NCI-H226 (cell line): ENCODE measurements at regions not wholly inside any gene's neighbourhood (a gene's known extent, or its start where the extent isn't known, plus 50 kb on each side); places are given as distances from the start of the nearest gene placed in this dataset.

Experiments used
- DNase-seq: peaks from one replicate; pipeline ENCODE4 v3.0.0-alpha.2; 2015

DNA sequence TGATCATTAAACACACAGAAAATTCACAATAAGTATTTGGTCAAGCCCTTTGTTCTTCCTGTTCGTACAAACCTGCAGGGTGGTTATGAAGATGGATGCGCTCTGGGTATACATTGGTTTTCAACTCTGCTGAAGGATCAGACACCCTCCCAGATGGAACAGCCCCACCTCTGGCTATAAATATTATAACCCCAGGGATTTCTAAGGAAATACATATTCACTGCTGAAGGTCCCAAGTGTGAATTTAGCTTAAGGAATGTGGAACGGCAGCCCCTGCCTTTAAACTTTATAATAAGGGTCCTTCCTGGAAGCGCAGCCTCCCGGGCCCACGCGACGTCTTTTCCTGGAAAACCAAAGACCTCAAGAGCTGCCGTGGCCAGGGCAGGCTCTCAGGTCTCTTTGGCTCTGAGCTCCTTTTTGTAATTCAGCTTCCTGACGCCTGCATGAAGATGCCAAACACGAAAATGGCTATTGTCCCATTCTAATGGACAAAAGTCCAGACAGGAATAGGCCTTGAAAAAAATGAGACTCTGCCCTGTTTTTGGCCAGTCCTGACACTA is 172.4 kb upstream of the SSTR4 start:
- no peak for DNase-seq

DNA sequence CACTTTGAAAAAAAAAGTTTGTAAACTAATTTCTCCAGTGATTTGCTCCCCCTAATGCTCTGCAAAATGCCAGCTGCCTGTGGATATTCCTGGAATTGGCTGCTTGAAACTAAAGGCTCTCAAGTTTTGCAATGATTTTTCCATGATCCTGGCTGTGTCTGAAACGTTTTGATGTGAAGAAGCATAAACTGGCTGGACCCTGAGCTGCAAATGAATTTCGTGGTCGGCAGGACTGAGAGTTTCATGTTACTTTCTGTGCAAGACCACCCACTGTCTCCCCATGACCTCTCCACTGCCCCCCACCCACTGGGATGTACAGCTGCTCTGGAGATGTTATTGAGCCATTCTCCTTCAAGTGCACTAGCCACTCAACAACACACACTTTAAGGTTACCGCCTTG is 171.3 kb upstream of the SSTR4 start:
- no peak for DNase-seq

DNA sequence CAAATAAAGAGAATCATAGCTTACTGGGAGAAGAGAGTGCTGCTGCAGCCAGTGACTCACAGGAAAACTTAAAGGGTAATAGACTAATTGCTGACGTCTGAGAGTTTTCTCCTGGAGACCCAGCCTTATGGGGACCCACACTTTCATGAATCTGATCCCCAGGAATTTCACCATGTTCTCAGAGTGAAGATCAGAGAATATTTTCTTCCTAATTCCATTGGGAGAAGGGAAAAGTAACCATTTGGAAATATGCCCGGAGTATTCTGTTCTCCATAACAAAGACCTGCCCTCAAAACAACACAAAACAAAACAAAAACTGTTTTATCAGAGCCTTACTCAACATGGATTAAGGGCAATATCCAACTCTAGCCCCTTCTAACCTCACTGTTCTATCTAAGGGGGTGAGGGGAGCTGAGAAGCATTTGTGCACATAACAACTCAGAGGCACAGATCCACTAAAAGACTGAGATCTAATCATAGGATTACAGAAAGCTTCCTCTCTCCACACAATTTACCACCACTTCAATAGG is 168.2 kb upstream of the SSTR4 start:
- no peak for DNase-seq

DNA sequence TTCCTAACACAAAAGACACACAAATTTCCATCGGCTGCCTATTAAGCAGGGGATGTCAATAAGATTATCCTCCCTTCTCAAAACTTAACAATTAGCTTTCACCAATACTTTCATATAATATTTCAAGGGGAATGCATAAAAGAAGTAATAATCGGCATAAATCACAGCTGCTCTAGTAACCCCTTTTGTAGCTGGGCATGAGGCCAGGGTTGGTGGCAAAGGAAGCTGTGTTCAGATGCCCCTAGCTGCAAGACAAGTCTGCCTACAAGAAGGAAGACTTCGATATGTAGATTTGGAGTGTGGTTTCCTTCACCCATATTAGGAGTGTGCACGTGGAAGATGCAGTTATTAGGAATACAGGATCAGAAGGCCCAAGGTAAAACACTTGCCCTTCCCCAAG is 156.9 kb upstream of the SSTR4 start:
- no peak for DNase-seq

DNA sequence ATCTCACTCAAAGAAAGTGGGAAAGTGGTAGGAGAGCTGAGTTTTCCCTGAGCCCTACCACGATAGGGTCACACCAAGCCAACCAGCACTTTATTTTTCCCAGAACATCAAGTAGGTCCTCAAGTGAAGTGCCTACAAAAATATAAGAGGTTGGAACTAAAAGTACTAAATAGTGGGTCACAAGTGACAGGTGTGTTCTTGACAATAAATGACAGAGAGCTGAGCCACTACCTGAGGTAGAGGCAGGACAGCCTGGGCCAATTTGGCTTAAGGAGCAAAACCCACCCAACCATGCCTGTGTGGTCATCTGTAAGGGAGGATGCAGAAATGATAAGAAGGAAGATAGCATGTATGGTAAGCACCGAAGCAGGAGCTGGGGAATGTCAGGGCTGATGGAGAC is 154.8 kb upstream of the SSTR4 start:
- no peak for DNase-seq

DNA sequence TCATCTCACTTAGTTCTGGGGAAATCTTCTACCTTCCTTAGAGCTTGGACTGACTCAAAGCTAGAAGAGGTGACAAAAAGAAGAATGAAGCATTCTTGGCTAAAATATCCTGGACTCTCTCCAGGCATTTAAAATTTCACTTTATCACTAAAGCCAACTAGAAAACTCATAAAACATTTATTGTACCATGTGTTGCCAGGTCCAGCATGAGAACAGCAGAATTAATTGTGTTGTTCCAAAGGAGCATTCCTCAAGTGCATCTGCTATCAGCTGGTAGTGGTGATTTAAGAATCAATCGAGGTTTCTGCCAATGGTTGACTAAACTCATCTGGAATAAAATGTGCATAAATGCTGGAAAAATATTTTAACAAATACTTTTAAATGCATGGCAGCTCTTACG is 147.3 kb upstream of the SSTR4 start:
- no peak for DNase-seq

DNA sequence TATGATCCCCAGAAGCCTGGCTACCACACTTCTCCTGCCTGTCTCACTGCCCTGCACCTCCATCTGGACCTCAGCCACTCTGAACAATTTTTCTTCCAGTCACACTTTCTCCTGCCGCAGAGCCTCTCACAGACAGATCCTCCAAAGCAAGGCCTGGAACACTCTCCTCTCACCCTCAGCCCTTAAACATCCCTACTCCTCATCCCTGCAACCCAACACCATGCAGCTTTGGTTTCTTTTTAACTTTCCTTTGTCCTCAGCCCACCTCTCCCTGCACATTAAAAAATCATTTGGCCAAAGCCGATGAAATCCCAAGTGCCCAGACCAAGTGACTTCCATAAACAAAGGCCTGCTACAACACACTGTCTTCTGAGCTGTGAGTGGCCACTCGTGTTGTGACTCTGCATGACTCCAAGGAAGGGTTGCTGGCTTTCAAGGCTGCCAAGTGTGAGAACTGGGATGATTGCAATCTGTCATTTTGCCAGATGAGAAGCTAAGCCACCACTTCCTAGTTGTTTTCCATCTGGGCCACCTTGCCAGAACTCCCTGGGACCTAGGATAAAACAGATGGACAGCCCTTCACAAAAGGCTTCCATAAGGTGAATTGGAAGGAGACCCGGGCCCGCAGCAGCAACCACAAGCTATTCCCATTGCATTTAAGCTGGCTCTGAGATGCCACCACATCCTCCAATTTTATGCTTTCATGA is 144.4 kb upstream of the SSTR4 start:
- no peak for DNase-seq

DNA sequence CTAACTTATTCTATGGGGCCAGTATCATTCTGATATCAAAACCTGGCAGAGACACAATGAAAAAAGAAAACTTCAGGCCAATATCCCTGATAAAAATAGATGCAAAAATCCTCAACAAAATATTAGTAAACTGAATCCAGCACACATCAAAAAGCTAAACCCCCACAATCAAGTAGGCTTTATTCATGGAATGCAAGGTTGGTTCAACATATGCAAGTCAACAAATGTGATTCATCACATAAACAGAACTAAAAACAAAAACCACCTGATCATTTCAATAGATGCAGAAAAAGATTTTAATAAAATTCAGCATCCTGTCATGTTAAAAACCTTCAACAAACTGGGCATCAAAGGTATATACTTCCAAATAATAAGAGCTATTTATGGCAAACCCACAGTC is 133.9 kb upstream of the SSTR4 start:
- DNase-seq = no peak

DNA sequence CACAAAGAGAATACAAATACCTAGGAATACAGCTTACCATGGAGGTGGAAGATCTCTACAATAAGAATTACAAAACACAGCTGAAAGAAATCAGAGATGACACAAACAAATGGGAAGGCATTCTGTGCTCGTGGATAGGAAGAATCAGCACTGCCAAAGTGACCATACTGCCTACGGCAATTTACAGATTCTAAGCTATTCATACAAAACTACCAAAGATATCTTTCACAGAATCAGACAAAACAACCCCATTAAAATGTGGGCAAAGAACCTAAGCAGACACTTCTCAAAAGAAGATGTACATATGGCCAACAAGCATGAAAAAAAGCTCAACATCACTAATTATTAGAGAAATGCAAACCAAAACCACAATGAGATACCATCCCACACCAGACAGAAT is 133.2 kb upstream of the SSTR4 start:
- DNase-seq = no peak

DNA sequence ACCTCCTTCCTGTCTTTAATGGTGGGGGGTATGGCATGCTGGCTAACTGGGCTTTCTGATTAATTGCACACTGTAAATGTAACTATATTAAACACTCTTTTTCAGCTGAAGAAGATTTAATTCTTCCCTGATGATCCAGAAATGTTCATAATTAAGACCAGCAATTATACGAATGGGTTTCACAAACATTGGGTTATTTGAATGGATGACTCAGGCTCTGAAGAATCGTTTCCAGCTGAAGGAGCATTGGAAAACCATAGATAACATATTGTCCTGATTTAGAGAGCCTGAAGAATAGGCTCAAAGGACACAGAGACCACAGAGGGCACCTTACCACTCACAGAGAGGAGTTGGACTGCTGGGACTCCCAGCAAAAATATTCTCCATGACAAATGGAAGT is 130.7 kb upstream of the SSTR4 start:
- no peak for DNase-seq

DNA sequence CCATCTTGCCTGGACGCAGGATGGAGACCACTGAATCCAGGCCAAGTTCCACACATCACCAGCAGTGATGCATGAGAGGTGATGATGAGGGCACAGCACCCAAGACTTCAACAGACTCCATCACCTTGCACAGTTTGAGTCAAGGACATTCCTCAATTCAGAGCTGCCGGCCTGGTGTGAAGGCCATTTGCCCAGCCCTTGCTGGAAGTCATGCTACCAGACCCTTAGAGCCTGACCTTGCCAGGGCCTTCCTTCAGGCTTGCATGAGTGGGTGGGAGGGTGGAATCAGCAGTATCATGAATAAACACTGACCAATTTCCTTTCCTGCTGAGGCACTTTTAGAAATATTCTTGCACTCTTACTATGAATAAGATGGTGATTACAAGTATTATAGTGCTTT is 130.2 kb upstream of the SSTR4 start:
- DNase-seq = no peak

DNA sequence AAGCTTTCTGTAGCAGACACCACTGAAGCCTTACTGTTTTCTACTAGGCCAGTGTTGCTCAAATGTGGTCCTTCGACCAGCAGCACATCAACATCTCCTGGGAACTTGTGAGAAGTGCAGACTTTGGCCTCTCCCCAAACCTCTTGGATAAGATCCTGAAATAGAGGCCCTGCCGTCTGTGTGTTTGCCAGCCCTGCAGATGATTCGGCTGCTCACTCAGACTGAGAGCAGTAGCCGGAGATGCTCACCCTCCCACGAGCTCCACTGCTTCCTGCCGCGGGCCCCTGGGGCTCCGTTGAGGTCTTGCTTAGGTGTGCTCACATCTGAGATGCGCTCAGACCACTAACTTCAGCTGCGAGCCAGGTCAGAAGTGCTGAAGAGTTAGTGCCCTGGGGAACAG is 129.5 kb upstream of the SSTR4 start:
- DNase-seq = peak; percentile 19

DNA sequence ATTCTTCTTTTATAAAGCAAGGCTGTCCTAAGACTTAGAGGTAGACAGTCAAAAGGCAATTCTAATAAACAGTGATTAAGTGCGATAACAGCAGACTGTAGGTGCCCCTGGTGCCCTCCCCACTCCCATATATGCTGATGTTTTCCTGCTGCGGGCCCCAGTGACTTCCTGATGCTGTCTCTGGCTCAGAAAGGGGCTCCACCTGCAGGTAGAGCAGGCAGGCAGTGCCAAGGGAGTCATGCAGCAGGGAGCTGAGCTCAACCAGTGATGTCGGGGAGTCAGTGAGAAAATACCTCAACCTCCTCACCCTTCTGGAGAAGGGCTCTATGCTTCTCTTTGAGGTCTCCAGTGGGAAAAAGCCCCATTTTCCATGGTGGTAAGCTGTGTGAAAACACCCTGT is 126.7 kb upstream of the SSTR4 start:
- DNase-seq = no peak

DNA sequence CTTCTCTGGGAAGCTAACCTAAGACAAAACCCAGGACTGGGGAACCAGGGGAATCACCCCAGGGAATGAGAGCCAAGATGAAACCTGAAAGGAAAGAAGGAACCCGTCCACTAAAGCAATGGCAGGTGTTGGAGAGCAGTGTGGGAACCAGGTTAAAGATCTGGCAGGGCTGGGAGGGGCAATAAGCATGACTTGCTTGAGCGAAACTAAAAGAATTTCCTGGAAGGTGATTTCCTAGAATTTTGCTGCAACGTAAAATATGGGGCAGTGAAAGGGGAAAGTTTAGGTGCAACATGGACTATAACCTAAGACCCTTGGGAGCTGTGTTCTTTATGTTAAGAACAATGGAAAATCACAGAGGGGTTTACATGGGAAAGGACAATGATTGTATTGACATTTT is 126.2 kb upstream of the SSTR4 start:
- DNase-seq = no peak

DNA sequence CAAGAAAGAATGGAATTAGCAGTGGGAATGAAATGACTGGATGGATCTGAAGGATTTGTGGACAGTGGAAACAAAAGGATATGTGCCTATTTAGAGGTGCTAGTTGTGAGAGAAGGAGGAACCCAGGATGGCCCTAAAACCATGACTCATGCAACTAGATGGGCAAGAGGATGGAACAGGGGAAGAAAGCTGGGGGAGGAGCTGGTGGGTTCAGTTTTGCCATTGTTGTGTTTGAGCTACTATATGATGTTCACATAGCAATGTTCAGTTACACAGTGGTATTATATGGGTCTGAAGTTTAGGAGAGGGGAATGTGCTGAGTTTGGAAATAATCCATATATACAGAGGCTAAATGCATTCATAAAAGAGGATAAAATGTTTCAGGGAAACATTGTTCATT is 125.7 kb upstream of the SSTR4 start:
- DNase-seq = no peak

DNA sequence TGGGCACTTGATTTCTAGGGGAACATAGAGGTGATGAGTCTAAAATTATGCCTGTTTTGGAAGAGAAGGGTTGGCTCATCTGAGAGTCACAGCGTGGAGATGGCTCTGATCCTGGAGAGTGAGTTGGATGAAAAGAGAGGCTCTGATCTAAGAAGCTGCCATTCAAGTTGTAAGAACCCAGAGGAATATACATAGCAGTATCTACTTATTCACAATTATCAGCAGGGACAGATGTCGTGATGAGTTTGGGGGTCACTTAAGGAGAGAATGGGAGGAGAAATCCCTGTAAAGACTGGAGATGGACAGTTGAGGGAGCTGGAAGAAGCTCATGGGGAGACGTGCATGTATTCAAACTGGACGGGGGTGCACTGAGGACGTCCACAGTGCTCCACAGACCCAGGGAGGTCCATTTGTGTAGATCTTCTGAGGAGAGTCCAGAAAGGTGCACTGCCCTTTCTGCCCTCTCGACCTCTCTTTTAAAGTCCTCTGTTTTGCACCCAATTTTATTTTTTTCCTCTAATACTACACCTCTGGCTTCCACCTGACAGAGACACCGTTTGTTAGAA is 124.7 kb upstream of the SSTR4 start:
- no peak for DNase-seq

DNA sequence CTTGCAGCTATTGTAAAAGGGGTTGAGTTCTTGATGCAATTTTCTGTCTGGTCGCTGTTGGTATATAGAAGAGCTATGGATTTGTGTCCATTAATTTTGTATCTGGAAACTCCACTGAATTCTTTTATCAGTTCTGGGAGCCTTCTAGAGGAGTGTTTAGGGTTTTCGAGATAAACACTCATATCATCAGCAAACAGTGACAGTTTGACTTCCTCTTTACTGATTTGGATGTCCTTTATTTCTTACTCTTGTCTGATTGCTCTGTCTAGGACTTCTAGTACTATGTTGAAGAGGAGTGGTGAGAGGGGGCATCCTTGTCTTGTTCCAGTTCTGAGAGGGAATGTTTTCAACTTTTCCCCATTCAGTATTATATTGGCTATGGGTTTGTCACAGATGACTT is 120.8 kb upstream of the SSTR4 start:
- no peak for DNase-seq

DNA sequence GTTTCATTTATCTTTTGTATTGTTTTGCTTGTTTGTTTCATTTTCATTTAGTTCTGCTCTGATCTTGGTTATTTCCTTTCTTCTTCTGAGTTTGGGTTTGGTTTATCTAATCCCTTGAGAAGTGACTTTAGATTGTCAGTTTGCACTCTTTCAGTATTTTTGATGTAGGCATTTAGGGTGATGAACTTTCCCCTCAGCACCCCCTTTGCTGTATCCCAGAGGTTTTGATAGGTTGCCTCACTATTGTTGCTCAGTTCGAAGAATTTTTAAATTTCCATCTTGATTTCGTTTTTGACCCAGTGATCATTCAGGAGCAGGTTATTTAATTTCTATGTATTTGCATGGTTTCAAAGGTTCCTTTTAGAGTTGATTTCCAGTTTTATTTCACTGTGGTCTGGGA is 119.6 kb upstream of the SSTR4 start:
- DNase-seq = no peak

DNA sequence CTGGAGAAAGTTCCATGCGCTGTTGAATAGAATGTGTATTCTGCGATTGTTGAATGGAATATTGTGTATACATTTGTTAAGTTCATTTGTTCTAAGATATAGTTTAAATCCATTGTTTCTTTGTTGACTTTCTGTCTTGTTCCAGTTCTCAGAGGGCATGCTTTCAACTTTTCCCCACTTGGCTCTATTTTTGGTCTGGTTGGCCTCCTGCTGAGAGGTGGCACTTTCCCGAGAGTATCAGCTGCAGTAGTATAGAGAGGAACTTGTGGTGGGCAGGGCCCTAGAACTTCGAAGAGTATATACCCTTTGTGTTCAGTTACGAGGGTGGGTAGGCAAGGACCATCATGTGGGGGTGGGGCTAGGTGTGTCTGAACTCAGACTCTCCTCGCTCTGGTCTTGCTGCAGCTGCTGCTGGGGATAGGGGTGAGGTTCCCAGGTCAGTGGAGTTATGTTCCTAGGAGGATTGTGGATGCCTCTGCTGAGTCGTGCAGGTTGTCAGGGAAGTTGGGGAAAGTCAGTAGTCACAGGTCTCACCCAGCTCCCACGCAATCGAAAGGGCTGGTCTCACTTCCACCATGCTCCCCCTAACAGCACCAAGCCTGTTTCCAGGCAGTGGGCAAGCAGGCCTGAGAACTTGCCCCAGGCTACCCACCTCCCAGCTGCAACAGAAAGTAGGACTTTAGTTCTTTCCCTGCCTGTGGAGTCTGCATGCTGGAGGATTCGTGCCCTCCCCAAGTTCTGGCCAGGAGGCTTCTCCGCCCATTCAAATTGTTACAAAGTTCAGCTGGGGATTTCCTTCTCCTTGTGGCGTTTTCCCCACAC is 118.9 kb upstream of the SSTR4 start:
- DNase-seq = no peak

DNA sequence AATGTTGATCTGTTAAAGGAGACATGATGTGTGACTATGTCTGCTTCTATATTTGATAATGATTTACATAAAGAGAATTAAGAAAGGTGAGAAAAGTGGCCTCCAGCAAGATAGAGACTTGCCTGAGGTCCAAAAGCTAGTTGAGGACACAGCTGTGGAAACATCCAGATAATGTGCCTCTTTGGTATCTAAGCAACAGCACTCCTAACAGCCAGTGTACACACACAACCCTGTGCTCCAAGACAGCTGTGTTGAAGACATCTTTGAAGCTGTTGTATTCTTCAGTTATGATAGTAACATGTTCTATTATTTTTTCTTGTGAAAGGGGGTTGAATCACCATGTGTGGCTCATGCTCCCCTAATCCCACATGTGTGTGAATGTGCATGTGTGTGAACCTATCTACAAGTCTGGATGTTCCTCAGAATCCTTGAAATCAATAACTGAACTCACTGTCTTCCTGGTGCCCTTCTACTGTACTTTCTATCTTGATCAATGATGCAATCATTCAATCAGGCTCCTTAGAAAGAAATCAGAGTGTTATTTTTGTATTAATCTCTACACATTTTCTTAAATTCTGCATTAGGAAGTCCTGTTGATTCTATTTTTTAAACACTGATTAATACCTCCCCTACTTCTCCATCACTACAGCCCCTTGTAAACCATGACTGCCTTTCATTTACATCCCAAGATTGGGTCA is 116.7 kb upstream of the SSTR4 start:
- DNase-seq = no peak

DNA sequence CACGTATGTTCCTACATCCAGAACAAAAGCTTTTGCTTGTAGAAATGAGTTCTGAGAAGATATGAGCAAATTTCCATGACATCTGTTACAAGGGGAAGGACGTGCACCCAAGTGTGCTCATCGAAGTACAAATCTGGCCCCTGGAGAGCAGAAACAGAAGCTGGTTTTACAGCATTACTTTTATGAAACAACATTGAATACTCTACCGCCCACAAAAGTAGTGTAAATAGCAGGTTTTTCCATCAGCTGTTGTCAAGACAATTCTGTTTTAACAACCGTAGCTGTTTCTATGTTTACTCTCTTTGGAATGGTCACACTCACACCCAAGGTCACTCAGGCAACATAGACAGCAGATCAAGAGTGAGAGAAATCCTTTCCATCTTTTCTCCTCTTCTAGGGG is 114.2 kb upstream of the SSTR4 start:
- DNase-seq = no peak

DNA sequence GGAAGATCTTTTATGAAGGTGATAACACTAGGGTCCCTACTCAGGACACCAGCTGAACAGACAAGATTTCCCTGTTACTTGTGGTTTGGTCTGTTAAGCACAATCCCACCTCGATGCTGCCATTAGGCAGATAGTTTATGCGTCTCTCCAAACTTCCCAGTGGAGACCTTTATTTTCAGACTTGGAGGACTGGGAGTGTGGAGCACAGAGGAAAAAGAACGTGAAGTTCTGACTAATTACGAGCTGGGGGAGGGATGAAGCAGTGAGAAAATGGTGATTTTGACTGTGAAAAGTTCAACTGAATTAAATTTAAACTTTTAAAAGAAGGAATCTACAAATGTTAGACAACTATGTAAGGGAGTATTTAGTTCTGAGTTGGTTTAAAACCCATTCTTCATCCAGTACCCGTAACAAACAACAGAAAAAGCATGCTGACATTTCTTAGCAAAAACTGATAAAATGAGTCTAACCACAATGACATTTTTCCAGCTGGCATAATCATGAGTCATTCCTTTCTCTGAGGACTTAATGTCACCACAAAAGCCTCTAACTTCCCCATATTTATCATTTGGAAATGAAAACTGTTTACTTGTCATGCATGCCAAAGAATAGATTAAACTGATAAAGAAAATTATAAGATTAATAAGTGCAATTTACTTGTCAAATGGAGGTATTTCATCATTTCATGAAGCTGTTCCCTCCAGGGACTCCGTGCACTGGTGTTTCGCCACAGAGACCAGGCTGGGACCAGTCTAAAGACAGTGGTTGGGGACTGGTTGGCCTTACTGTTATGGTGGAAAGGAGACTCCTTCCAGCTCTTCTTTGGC is 113.3 kb upstream of the SSTR4 start:
- DNase-seq = peak; percentile 61
